Peyer's patch (tissue), 4 donors: ENCODE measurements at regions not wholly inside any gene's neighbourhood (a gene's known extent, or its start where the extent isn't known, plus 50 kb on each side); places are given as distances from the start of the nearest gene placed in this dataset.

Experiments
- DNase-seq, 3 donors: peaks; one replicate each; pipeline ENCODE4 v3.0.0-alpha.2; 2017 to 2019
- H3K27ac ChIP-seq, 4 donors: fragments of 200-600 bp; sonication (generic); one replicate each; pipeline ENCODE4 v1.5.1; 2016 to 2019
- H3K27me3 ChIP-seq, 2 donors: fragments of 200-600 bp; sonication (generic); one replicate each; pipeline ENCODE4 v1.5.1; 2019
- H3K36me3 ChIP-seq, 3 donors: fragments of 200-600 bp; sonication (generic); one replicate each; pipeline ENCODE4 v1.5.1; 2016 to 2019
- H3K4me1 ChIP-seq, 4 donors: fragments of 200-600 bp; sonication (generic); one replicate each; pipeline ENCODE4 v1.5.1; 2016 to 2019
- H3K4me3 ChIP-seq, 4 donors: fragments of 200-600 bp; sonication (generic); 1 replicate in 3 of 4; 2 replicates in 1 of 4; pipeline ENCODE4 v1.5.1; 2016 to 2019; ENCODE audit warnings: mild to moderate bottlenecking in 1 of 4
- H3K9me3 ChIP-seq, 4 donors: fragments of 200-600 bp; sonication (generic); one replicate each; pipeline ENCODE4 v1.5.1; 2016 to 2019; ENCODE audit warnings: mild to moderate bottlenecking in 1 of 4
- POLR2A ChIP-seq, 2 donors: fragments of 450-650 bp; IDR thresholded peaks; one replicate each; pipeline ENCODE4 v1.5.1; 2017; ENCODE audit warnings: antibody characterized with exemption in 2 of 2, mild to moderate bottlenecking in 2 of 2, moderate library complexity in 2 of 2
- TF ChIP-seq, protein P1 (sequence below), 6 experiments: fragments of 450-650 bp in 4 of 6; fragments of 200-600 bp in 2 of 6; sonication (generic) in 1 of 6; IDR thresholded peaks; one replicate each; pipeline ENCODE4 v1.5.1; 2017 to 2019; ENCODE audit warnings: antibody characterized with exemption in 6 of 6, mild to moderate bottlenecking in 3 of 6, moderate library complexity in 1 of 6

DNA sequence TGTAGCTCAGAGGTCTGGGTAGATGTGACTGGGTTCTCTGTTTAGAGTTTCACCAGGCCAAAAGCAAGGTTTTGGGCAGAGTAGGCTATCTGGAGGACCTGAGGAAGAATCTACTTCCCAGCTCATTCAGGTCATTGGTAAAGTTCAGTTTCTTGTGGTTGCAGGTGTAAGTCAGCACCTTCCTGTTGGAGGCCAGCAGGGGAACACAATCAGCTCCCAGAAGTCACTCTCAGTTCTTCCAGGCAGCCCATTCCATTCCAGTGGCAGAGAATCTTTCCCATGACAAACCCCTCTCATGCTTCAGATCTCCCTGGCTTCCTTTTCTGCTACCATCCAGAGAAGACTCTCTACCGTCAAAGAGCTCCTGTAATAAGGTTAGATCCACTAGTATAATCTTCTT is 176.2 kb upstream of the UFM1 start:
- DNase-seq: no peak
- Histone ChIP-seq H3K36me3 (no peaks in the 10 kb centered on the region), H3K4me3 (no peak overlapping the region), H3K27me3 (no peaks in the 10 kb centered on the region), H3K4me1 (no peaks in the 10 kb centered on the region), H3K9me3 (no peaks in the 10 kb centered on the region), H3K27ac (no peak overlapping the region)
- TF ChIP-seq POLR2A (IDR thresholded peaks at IDR 0.05): no peak
- TF ChIP-seq, protein P1, sequence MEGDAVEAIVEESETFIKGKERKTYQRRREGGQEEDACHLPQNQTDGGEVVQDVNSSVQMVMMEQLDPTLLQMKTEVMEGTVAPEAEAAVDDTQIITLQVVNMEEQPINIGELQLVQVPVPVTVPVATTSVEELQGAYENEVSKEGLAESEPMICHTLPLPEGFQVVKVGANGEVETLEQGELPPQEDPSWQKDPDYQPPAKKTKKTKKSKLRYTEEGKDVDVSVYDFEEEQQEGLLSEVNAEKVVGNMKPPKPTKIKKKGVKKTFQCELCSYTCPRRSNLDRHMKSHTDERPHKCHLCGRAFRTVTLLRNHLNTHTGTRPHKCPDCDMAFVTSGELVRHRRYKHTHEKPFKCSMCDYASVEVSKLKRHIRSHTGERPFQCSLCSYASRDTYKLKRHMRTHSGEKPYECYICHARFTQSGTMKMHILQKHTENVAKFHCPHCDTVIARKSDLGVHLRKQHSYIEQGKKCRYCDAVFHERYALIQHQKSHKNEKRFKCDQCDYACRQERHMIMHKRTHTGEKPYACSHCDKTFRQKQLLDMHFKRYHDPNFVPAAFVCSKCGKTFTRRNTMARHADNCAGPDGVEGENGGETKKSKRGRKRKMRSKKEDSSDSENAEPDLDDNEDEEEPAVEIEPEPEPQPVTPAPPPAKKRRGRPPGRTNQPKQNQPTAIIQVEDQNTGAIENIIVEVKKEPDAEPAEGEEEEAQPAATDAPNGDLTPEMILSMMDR (IDR thresholded peaks at IDR 0.05): no peak

DNA sequence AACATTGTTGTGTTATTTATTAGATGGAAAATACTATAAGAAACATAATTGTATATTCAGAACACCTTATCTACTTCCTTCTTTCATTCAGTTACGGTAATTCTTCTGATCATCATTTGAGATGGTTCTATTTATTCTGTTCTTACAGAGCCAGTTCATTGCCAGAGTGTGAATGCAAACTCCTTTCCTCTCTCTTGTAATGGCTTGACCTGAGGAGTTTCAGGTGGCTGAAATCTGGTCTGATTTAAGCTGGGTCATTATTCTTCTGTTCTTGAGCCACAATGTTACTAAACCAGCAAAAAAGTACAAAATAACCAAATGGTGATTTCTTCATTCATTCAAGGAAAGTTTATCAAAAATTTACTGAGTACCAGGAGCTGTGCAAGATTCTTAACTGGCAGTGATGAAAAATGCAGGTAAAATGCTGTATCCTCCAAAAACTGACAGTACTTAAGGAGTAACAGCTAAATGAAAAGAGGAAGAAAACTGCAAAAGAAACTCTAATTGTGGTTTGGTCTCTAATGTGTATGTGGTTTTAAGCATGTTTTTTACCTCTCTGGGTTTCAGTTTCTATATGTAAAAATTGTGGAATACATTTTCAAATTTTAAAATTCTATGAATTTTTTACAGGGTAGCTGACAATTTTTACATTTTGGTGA is 182.4 kb upstream of the UFM1 start:
- no peaks in the 10 kb centered on the region for H3K27me3 ChIP-seq
- H3K27ac ChIP-seq: no peak overlapping the region
- no peak for TF ChIP-seq POLR2A (IDR thresholded peaks at IDR 0.05)
- TF ChIP-seq, protein P1 (IDR thresholded peaks at IDR 0.05): no peak
- no peaks in the 10 kb centered on the region for H3K9me3 ChIP-seq
- no peak for DNase-seq
- H3K36me3 ChIP-seq: no peaks in the 10 kb centered on the region
- H3K4me1 ChIP-seq: no peaks in the 10 kb centered on the region
- H3K4me3 ChIP-seq: no peak overlapping the region

DNA sequence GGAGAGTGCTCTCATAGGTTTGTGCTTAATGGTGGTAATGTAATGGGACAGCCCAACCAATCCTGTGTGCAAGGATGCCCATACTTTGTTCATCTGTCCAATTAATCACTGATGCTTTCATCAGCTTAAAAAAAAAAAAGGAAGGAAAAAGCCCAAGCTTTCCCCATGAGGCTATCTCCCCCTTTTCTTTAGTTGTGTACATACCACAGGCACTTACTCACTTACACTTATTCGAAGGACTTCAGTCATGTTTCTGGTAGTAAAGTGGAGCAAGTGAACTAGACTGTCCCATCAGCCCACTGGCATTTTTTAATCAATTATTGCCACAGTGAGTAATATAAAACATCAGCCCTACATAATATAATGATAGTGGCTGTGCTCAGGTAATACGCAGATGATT is 183.5 kb upstream of the UFM1 start:
- H3K27ac ChIP-seq: no peak overlapping the region
- no peak overlapping the region for H3K4me3 ChIP-seq
- TF ChIP-seq, protein P1 (IDR thresholded peaks at IDR 0.05): no peak
- no peak for TF ChIP-seq POLR2A (IDR thresholded peaks at IDR 0.05)
- H3K9me3 ChIP-seq: no peaks in the 10 kb centered on the region
- no peaks in the 10 kb centered on the region for H3K27me3 ChIP-seq
- H3K4me1 ChIP-seq: no peaks in the 10 kb centered on the region
- no peak for DNase-seq
- H3K36me3 ChIP-seq: no peaks in the 10 kb centered on the region

DNA sequence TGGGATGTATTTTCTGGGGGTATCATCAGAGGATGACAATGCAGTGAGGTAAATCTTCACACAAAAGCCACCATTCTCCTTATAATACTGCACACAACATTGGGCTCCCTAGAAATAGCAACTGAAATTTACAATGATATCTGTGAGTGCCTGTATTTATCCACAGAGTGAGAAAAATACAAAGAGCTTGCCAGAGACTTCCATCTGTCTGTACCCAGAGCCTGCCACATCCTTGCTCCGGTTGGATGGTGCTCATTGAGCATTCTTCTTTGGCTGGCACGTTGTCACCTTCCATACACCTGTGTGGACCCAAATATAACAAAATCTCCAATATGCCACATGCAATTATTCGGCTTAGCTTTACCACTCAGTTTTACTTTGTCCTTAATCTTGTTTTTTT is 189.5 kb upstream of the UFM1 start:
- Histone ChIP-seq H3K4me3 (no peak overlapping the region), H3K27ac (no peak overlapping the region), H3K27me3 (no peaks in the 10 kb centered on the region), H3K9me3 (no peaks in the 10 kb centered on the region), H3K36me3 (no peaks in the 10 kb centered on the region), H3K4me1 (no peaks in the 10 kb centered on the region)
- no peak for DNase-seq
- no peak for TF ChIP-seq POLR2A (IDR thresholded peaks at IDR 0.05)
- TF ChIP-seq, protein P1 (IDR thresholded peaks at IDR 0.05): no peak

DNA sequence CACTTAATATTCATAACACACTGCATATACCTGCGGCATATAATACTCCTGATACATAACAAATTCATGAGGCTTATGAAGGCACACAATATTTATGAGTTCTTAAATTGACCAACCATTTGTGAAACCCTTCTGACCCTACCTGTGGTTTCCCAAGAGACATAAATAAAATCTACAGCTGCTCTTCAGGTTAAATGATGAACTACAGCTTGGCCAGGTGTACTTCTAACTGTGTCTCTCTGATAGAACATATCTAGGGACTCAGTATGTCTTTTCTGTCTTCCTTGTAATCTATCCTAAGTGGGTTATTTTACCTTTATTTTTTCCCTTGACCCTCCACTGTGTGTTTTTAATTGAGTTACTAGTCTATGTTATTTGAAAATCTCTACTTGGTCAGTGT is 189.9 kb upstream of the UFM1 start:
- TF ChIP-seq, protein P1 (IDR thresholded peaks at IDR 0.05): no peak
- no peak for TF ChIP-seq POLR2A (IDR thresholded peaks at IDR 0.05)
- no peak for DNase-seq
- no peak overlapping the region for H3K4me3 ChIP-seq

DNA sequence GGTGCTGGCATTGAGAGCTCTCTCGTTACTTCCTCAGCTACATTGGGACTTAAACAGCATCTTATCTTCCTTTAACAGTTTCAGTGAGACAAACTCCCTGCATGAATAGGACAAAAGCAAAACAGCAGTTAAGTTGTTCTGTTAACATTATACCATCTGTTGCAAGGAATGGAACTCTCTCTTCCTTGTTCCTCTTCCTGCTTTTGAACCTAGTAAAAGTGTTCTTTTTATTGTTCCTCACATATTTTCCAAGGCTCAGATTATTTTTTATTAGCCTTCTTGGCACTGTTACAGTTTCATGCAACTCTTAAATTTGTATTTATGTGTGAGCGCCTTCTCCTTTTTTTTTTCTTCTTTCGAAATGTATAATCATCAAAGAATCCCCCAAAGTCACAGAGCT is 202.6 kb upstream of the UFM1 start:
- Histone ChIP-seq H3K36me3 (no peaks in the 10 kb centered on the region), H3K9me3 (no peaks in the 10 kb centered on the region), H3K27me3 (no peaks in the 10 kb centered on the region), H3K27ac (no peak overlapping the region), H3K4me3 (no peak overlapping the region), H3K4me1 (no peaks in the 10 kb centered on the region)
- no peak for DNase-seq
- TF ChIP-seq, protein P1 (IDR thresholded peaks at IDR 0.05): no peak
- no peak for TF ChIP-seq POLR2A (IDR thresholded peaks at IDR 0.05)

More for the DNA sequence above, 189.9 kb upstream of the UFM1 start:
- H3K36me3 ChIP-seq: no peaks in the 10 kb centered on the region
- H3K27ac ChIP-seq: no peak overlapping the region
- H3K9me3 ChIP-seq: no peaks in the 10 kb centered on the region
- no peaks in the 10 kb centered on the region for H3K4me1 ChIP-seq
- H3K27me3 ChIP-seq: no peaks in the 10 kb centered on the region
